ENCODE measurements at regions not wholly inside any gene's neighbourhood (a gene's known extent, or its start where the extent isn't known, plus 50 kb on each side); places are given as distances from the start of the nearest gene placed in this dataset.

DNA sequence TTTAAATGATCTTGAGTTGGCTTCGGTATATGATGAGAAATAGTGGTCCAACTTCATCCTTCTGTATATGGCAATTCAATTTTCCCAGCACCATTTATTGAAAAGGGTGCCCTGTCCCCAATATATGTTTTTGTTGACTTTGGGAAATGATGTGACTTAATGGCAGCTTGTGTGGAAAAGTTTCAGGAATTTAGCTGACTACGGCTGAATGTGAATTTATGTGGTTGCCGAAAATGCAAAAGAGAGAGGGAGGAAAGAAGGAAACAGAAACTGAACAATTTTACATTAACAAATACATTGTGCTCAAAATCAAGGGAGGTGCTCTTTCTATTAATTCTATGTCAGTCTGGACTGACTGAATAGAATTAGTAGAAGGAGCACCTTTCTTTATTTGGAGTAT, 101.8 kb upstream of the CYSLTR1 start:
- no peak for DNase-seq (ENCODE audit: low spot score)
- no peaks in the 10 kb centered on the region for H3K27me3 ChIP-seq (ENCODE audit: control insufficient read depth in 4 of 4, insufficient read depth in 4 of 4, low read length in 3 of 4)
- H3K27ac ChIP-seq (ENCODE audit: low read depth in 1 of 2, low read length in 2 of 2) = no peak overlapping the region
- H3K9me3 ChIP-seq (ENCODE audit: control insufficient read depth in 4 of 4, low read length in 3 of 4) = no peaks in the 10 kb centered on the region
- 85% methylated on average over 3 of the region's 3 CpGs for WGBS
- no peak overlapping the region for H3K9ac ChIP-seq (ENCODE audit: low read depth in 1 of 2, low read length in 2 of 2)
- no peaks in the 10 kb centered on the region for H3K36me3 ChIP-seq (ENCODE audit: control insufficient read depth in 4 of 4, insufficient read depth in 3 of 4, low read depth in 1 of 4, low read length in 3 of 4)
- H3K4me1 ChIP-seq (ENCODE audit: control insufficient read depth in 4 of 4, insufficient read depth in 4 of 4, low read length in 3 of 4) = no peaks in the 10 kb centered on the region
- no peak overlapping the region for H3K4me3 ChIP-seq (ENCODE audit: low read depth in 1 of 3, low read length in 3 of 3)
- TF ChIP-seq YY1 (IDR thresholded peaks at IDR 0.05) = no peak
- no peak for TF ChIP-seq NR2F2 (IDR thresholded peaks at IDR 0.05)
- TF ChIP-seq HNF4A (conservative IDR thresholded peaks at IDR 0.05) = no peak
- TF ChIP-seq GABPA (IDR thresholded peaks at IDR 0.05 in 1 of 2, conservative IDR thresholded peaks at IDR 0.05 in 1 of 2) = no peak
- TF ChIP-seq, protein P1, sequence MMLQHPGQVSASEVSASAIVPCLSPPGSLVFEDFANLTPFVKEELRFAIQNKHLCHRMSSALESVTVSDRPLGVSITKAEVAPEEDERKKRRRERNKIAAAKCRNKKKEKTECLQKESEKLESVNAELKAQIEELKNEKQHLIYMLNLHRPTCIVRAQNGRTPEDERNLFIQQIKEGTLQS (IDR thresholded peaks at IDR 0.05) = no peak
- no peak for TF ChIP-seq RXRA (IDR thresholded peaks at IDR 0.05)
- TF ChIP-seq SP1 (IDR thresholded peaks at IDR 0.05) = no peak
- TF ChIP-seq HNF4G (IDR thresholded peaks at IDR 0.05) = no peak
- no peak for TF ChIP-seq FOXA1 (IDR thresholded peaks at IDR 0.05)
- TF ChIP-seq, protein P2, sequence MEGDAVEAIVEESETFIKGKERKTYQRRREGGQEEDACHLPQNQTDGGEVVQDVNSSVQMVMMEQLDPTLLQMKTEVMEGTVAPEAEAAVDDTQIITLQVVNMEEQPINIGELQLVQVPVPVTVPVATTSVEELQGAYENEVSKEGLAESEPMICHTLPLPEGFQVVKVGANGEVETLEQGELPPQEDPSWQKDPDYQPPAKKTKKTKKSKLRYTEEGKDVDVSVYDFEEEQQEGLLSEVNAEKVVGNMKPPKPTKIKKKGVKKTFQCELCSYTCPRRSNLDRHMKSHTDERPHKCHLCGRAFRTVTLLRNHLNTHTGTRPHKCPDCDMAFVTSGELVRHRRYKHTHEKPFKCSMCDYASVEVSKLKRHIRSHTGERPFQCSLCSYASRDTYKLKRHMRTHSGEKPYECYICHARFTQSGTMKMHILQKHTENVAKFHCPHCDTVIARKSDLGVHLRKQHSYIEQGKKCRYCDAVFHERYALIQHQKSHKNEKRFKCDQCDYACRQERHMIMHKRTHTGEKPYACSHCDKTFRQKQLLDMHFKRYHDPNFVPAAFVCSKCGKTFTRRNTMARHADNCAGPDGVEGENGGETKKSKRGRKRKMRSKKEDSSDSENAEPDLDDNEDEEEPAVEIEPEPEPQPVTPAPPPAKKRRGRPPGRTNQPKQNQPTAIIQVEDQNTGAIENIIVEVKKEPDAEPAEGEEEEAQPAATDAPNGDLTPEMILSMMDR (IDR thresholded peaks at IDR 0.05; ENCODE audit: low read depth, low read length, missing input control) = no peak
- no peak for TF ChIP-seq RAD21 (IDR thresholded peaks at IDR 0.05)
- no peak for TF ChIP-seq JUND (IDR thresholded peaks at IDR 0.05)
- no peak for TF ChIP-seq FOXA2 (IDR thresholded peaks at IDR 0.05)
- TF ChIP-seq EGR1 (IDR thresholded peaks at IDR 0.05; ENCODE audit: low read depth in 2 of 2) = no peak
- TF ChIP-seq TAF1 (conservative IDR thresholded peaks at IDR 0.05) = no peak
- TF ChIP-seq, protein P3, sequence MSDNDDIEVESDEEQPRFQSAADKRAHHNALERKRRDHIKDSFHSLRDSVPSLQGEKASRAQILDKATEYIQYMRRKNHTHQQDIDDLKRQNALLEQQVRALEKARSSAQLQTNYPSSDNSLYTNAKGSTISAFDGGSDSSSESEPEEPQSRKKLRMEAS (IDR thresholded peaks at IDR 0.05) = no peak
- TF ChIP-seq, protein P4, sequence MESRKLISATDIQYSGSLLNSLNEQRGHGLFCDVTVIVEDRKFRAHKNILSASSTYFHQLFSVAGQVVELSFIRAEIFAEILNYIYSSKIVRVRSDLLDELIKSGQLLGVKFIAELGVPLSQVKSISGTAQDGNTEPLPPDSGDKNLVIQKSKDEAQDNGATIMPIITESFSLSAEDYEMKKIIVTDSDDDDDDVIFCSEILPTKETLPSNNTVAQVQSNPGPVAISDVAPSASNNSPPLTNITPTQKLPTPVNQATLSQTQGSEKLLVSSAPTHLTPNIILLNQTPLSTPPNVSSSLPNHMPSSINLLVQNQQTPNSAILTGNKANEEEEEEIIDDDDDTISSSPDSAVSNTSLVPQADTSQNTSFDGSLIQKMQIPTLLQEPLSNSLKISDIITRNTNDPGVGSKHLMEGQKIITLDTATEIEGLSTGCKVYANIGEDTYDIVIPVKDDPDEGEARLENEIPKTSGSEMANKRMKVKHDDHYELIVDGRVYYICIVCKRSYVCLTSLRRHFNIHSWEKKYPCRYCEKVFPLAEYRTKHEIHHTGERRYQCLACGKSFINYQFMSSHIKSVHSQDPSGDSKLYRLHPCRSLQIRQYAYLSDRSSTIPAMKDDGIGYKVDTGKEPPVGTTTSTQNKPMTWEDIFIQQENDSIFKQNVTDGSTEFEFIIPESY (IDR thresholded peaks at IDR 0.05) = no peak
- TF ChIP-seq, protein P5, sequence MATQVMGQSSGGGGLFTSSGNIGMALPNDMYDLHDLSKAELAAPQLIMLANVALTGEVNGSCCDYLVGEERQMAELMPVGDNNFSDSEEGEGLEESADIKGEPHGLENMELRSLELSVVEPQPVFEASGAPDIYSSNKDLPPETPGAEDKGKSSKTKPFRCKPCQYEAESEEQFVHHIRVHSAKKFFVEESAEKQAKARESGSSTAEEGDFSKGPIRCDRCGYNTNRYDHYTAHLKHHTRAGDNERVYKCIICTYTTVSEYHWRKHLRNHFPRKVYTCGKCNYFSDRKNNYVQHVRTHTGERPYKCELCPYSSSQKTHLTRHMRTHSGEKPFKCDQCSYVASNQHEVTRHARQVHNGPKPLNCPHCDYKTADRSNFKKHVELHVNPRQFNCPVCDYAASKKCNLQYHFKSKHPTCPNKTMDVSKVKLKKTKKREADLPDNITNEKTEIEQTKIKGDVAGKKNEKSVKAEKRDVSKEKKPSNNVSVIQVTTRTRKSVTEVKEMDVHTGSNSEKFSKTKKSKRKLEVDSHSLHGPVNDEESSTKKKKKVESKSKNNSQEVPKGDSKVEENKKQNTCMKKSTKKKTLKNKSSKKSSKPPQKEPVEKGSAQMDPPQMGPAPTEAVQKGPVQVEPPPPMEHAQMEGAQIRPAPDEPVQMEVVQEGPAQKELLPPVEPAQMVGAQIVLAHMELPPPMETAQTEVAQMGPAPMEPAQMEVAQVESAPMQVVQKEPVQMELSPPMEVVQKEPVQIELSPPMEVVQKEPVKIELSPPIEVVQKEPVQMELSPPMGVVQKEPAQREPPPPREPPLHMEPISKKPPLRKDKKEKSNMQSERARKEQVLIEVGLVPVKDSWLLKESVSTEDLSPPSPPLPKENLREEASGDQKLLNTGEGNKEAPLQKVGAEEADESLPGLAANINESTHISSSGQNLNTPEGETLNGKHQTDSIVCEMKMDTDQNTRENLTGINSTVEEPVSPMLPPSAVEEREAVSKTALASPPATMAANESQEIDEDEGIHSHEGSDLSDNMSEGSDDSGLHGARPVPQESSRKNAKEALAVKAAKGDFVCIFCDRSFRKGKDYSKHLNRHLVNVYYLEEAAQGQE (IDR thresholded peaks at IDR 0.05) = no peak

Data from liver (tissue), 8 donors.